Panc1 (cell line): ENCODE measurements at regions not wholly inside any gene's neighbourhood (a gene's known extent, or its start where the extent isn't known, plus 50 kb on each side); places are given as distances from the start of the nearest gene placed in this dataset.

Experiments
- ATAC-seq: fragments of 200-7000 bp; cut with Tn5 transposase; 2 replicates; pipeline ENCODE4 v1.9.1; 2020; ENCODE audit warnings: mild to moderate bottlenecking, moderate library complexity
- BruUV-seq: library from RNA; stranded (reverse); fragments of 400-500 nt; replicated peaks from 2 replicates; lab custom pipeline; 2021; lab: Mats Ljungman, UMichigan
- CTCF ChIA-PET: fragments of 300-600 bp; sonication (Branson Sonifier 250); formaldehyde crosslinking; loops from one replicate; lab custom pipeline; 2022; ENCODE audit warnings: antibody characterized with exemption; lab: Charles Lee
- POLR2A ChIA-PET: fragments of 300-600 bp; sonication (Branson Sonifier 250); formaldehyde crosslinking; loops from one replicate; lab custom pipeline; 2022; ENCODE audit warnings: antibody characterized with exemption; lab: Charles Lee
- DNase-seq: peaks from one replicate; pipeline ENCODE4 v3.0.0-alpha.2; 2010; ENCODE audit warnings: low read depth, low spot score
- H3K27ac ChIP-seq: 2 replicates; pipeline ENCODE4 v1.5.1; 2011; ENCODE audit warnings: mild to moderate bottlenecking, low read length, inconsistent platforms
- H3K27me3 ChIP-seq: fragments of 200-500 bp; sonication (Bioruptor generic); 2 replicates; pipeline ENCODE4 v1.6.0; 2014; ENCODE audit warnings: low read length, inconsistent platforms; ENCODE audit not compliant: control insufficient read depth, insufficient read depth
- H3K36me3 ChIP-seq: fragments of 200-500 bp; sonication (Bioruptor generic); 2 replicates; pipeline ENCODE4 v1.5.1; 2014; ENCODE audit warnings: inconsistent platforms, mild to moderate bottlenecking, low read length, moderate library complexity; ENCODE audit not compliant: control insufficient read depth, insufficient read depth
- H3K4me1 ChIP-seq: 2 replicates; pipeline ENCODE4 v1.5.1; 2011; ENCODE audit warnings: inconsistent platforms, mild to moderate bottlenecking, low read length, moderate library complexity; ENCODE audit not compliant: control insufficient read depth, insufficient read depth
- H3K4me3 ChIP-seq, 2 experiments: 2 replicates each; pipeline ENCODE4 v1.5.1; 2011 to 2012; ENCODE audit warnings: low read depth in 2 of 2, low read length in 2 of 2, mild to moderate bottlenecking in 2 of 2, inconsistent platforms in 1 of 2, moderate library complexity in 1 of 2
- H3K9me3 ChIP-seq: fragments of 200-500 bp; sonication (Bioruptor generic); 2 replicates; pipeline ENCODE4 v1.5.1; 2014; ENCODE audit warnings: low read depth, mild to moderate bottlenecking, inconsistent platforms, low read length, moderate library complexity; ENCODE audit not compliant: control insufficient read depth, insufficient read depth
- CTCF ChIP-seq: fragments of 450-650 bp; IDR thresholded peaks from 2 replicates; pipeline ENCODE4 v1.5.1; 2017; ENCODE audit warnings: mild to moderate bottlenecking
- POLR2AphosphoS5 ChIP-seq: IDR thresholded peaks from 2 replicates; pipeline ENCODE4 v1.6.1; 2012; ENCODE audit warnings: mild to moderate bottlenecking, low read depth, low read length, moderate library complexity
- REST ChIP-seq, 2 experiments: IDR thresholded peaks; 2 replicates each; pipeline ENCODE4 v1.6.1; 2011 to 2012; ENCODE audit warnings: low read depth in 2 of 2, control low read depth in 1 of 2, low read length in 1 of 2, mild to moderate bottlenecking in 1 of 2, moderate library complexity in 1 of 2; ENCODE audit not compliant: insufficient read depth in 1 of 2
- SIN3A ChIP-seq: IDR thresholded peaks from 2 replicates; pipeline ENCODE4 v1.6.1; 2012; ENCODE audit warnings: low read depth, mild to moderate bottlenecking, low read length, moderate library complexity, borderline replicate concordance; ENCODE audit not compliant: insufficient read depth
- TCF7L2 ChIP-seq: IDR thresholded peaks from 2 replicates; pipeline ENCODE4 v1.6.1; 2011; ENCODE audit warnings: mild to moderate bottlenecking, low read depth, low read length, inconsistent platforms
- in situ Hi-C: cut with HindIII; loops from 2 replicates; pipeline ENCODE4 v1.10.0; 2016; ENCODE audit warnings: low sequenced_read_pairs, low pct_unique_long_range_greater_than_20kb
- intact Hi-C: fragments of 100-400 bp; cut with micrococcal nuclease; formaldehyde crosslinking; loops from one replicate; pipeline ENCODE4 v1.10.0; 2022; ENCODE audit not compliant: unreplicated experiment

DNA sequence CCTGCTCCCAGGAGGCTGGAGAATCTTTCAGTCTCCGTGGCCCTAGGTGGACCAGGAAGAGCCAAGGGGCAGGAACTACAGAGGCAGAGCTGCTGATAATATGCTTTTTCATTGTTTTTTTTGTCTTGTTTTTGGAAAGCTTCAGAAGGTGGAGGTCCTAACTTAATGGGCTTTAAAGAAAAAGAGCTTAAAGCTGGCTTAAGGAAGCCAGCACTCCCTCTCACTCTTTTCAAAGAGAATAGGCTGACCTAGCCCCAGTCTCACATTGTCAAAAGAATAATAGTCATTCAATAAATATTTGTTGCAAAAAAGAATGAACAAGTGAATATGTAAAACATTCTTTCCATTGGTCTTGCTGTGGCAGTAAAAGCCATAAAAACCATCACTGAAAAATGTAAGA lies 61.0 kb upstream of the RRP15 start:
- Histone ChIP-seq H3K9me3 (no peaks in the 10 kb centered on the region), H3K27me3 (peaks cover 2% of the 10 kb centered on the region; the same call in 1 of the 2 replicates), H3K27ac (no peak overlapping the region), H3K4me3 (no peak overlapping the region), H3K4me1 (no peaks in the 10 kb centered on the region), H3K36me3 (no peaks in the 10 kb centered on the region)
- intact Hi-C loops (no loop called here), in situ Hi-C loops (no loop called here)
- no peak for ATAC-seq
- DNase-seq, result no peak
- ChIA-PET CTCF (no interaction called here), POLR2A (no interaction called here)
- no TSS peak for BruUV-seq
- TF ChIP-seq CTCF (no peak), SIN3A (no peak), REST (IDR thresholded peaks at IDR 0.05; ENCODE audit: insufficient read depth in 1 of 2, low read depth in 2 of 2, low read length in 1 of 2) (no peak), TCF7L2 (no peak), POLR2AphosphoS5 (no peak)

DNA sequence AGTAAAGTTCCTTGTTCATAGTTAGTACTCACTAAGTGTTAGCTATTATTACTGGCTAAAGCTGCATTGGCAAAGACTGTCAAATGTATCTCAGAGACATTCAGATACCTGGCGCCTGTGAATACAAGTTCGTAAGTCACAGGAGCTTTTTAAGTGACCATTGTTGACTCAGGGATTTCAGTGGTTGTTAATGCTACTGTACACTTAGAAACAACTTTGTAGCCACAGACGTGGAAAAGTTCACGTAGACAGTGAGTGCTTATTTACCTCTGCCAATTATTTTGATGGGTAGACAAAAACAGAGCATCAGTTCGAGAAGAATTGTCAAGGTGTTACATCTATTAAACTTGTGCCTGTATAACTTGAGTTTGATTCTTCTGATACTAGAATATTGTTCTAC lies 59.1 kb upstream of the RRP15 start:
- TF ChIP-seq REST (IDR thresholded peaks at IDR 0.05; ENCODE audit: insufficient read depth in 1 of 2, low read depth in 2 of 2, low read length in 1 of 2), result no peak
- TF ChIP-seq TCF7L2, result no peak
- no peak for TF ChIP-seq POLR2AphosphoS5
- TF ChIP-seq CTCF, result no peak
- no peak for TF ChIP-seq SIN3A
- ATAC-seq (no peak), DNase-seq (no peak)
- H3K4me3 ChIP-seq, result no peak overlapping the region
- H3K27me3 ChIP-seq, result peaks cover 2% of the 10 kb centered on the region; the same call in 1 of the 2 replicates
- no TSS peak for BruUV-seq
- ChIA-PET CTCF (no interaction called here), POLR2A (no interaction called here)
- no peak overlapping the region for H3K27ac ChIP-seq
- in situ Hi-C loops, result no loop called here
- no peaks in the 10 kb centered on the region for H3K4me1 ChIP-seq
- intact Hi-C loops, result no loop called here
- H3K36me3 ChIP-seq, result no peaks in the 10 kb centered on the region
- no peaks in the 10 kb centered on the region for H3K9me3 ChIP-seq
